ENCODE measurements at regions not wholly inside any gene's neighbourhood (a gene's known extent, or its start where the extent isn't known, plus 50 kb on each side); places are given as distances from the start of the nearest gene placed in this dataset.
"Not testable (repeated sequence)": the region's sequence is repeated elsewhere in the genome, so short reads cannot be mapped to it uniquely, and the experiment has no call there.

DNA sequence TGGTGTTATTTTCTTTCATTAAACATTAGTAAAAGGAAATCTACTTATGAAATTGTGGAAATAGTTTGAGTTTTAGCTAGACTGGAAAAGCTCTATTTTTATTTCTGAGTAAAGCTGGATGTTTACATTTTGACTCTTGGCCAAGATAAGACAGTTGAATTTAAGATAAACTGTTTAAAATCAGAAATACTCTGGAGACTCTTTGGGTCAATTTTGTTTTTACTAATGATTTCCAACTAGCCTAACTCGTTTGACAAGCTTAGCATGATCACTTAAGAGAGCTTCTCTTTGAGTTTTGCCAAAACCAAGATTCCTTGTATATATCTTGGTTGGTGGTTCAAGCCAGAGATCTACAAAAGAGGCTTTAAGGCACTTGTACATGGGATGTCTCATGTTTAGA, 724.8 kb upstream of the LUZP2 start:
- DNase-seq: no peak

DNA sequence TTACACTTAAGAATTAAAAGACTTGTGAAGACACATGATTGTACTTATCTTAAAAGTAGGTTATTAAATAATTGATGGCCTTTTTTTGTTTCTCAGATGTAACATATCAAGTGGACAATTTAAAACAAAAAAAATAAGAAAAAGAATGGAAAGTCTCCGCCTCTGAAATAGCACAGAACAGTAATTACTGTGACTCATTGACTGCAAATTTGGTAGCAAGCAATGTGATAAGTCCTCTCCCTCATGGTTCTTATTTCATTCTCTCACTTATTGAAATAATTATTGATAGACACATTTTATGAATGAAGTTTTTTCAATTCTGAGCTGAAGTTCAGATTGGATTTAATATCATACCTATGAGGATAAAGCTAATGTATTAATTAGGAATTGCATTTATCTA, 717.9 kb upstream of the LUZP2 start:
- DNase-seq: no peak

DNA sequence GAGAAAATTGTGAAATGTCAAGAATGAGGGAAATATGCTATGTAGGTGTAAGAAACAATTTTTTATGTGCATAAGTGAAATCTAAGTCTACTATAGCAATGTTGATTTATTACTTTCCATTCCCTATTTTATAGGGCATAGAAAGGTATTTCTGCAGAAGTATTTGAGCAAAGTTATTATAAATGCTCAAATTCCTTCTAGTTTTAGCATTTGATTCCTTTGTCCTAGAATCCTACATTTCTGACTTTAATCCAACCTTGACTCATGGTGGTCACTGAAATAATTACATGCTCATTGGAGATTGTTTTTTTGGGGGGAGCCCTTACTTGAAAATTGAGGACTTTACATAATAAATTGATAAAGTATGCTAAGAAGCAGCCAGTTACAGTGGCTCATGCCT, 716.6 kb upstream of the LUZP2 start:
- no peak for DNase-seq

DNA sequence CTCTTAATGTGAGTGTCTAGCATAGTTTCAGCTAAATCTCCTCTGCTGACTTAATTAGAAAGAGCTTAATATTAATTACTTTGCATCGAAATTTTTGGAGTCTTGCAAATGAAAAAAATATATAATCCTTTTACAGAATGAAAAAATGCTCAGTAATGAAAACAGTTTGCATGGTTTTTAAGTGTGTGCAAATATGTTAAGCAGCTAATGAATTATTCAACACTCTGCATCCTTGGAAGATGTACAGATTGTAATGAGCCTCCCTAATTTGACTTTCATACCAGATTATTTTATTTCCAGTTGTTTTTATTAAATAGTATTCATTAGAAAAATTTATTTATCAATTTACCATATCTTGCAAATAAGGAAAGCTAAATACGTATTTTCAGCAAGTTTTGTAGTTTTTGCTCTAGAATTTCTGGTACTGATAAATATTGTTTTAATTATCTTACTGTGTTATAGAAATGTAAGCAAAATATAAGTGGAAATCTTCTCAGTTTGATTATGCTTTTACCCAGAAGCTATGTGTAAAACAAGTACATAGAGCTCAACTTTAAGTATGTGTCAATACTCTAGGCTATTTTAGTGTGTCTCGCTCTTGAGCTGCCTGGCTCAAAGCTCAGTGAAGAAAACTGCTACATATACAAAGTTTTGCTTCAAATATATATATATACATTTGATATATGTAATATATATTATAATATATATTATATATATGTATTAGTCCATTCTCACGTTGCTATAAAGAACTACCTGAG, 714.9 kb upstream of the LUZP2 start:
- DNase-seq: no peak

DNA sequence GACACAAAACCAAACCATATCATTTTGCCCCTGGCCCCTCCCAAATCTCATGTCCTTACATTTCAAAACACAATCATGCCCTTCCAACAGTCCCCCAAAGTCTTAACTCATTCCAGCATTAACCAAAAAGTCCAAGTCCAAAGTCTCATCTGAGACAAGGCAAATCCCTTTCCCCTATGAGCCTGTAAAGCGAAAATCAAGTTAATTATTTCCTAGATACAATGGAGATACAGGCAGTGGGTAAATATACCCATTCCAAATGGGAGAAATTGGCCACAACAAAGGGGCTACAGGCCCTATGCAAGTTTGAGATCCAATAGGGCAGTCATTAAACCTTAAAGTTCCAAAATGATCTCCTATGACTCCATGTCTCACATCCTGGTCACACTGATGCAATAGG, 709.9 kb upstream of the LUZP2 start:
- not testable (repeated sequence) for DNase-seq

DNA sequence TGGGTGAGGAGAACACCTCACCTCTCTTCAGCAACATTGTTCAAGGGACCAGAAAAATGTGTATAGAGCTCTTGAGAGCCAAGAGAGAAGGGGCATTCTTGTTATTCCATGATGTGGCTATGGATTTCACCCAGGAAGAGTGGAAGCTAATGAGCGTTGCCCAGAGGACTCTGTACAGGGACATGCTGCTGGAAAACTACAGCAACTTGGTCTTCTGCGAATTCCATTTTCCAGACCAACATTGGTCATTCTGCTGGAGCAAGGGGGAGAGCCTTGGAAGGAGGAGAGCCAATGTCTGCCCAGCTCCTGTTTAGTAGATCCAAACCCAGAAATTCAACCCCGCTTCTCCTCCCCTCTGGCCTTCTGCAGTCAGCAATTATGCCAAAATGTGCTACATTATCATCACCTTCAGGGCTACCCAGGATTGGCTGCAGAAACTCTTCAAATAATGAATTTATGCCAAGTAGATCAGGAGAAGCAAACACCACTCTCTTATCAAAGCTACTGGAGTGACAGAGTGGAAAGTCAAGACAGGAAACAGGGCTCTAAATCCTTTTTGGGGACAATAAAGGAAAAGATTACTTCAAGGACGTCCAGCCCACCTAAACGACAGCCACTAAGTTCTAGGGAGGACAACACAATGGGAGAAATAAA, 707.5 kb upstream of the LUZP2 start:
- no peak for DNase-seq

DNA sequence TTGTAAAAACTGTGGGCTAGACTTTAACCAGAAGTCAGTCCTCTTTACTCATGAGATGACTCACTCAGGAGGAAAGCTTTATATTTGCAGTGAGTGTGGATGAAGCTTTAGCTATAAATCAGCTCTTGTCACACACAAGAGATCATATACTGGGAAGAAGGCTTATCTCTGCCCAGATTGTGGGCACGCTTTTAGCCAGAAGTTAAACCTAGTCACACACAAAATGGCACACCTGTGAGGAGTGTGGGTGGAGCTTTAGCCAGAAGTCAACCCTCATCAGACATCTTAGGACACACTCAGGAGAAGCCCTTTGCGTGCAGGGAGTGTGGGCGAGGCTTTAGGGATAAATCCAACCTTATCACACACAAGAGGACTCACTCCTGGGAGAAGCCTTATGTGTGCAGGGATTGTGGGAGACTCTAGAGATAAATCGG, 706.9 kb upstream of the LUZP2 start:
- DNase-seq: no peak

DNA sequence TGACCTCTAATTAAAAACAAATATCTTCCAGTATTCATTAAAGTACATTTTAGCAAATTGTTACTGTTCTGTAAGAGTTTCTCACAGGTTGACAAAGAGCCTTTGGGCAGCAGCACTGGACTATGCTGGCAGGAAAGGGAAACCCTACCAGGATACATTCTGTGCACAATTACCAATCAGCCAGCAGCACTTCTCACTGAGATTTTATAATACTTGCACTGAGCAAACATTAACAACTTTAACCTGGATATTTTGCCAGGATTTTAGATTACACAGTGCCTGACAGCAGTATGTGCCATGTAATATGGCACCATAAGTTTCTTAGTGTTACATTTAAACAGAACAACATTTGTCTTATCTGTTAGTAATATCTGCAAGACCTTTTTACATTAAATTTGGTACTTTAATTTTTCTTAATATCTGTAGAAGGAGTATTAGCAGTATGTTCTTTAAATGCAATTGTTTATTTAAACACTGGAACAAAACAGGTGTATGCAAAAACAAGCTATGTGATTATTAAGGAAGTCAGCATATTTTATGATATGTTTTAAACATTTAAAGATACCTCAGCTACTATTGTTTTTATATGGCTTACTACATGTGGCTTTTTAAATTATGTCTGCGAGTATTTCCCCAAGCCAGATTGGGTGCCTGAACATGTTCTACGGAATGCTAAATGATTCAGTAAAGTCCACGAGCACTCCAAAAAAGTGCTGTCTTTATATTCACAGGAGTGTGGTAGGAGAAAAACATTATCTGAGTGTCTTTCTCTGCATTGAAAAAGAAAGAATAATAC, 699.0 kb upstream of the LUZP2 start:
- DNase-seq: no peak

DNA sequence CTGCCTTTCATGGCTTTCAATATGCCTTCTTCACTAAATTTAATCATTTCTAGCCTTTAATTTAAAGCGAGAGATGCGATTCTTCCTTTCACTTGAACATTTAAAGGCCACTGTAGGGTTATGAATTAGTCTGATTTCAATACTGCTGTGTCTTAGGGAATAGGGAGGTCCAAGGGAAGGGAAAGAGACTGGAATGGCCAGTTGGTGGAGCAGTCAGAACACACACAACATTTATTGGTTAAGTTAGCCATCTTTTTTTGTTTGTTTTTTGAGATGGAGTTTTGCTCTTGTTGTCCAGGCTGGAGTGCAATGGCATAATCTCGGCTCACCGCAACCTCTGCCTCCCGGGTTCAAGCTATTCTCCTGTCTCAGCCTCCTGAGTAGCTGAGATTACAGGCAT, 662.5 kb upstream of the LUZP2 start:
- not testable (repeated sequence) for DNase-seq

DNA sequence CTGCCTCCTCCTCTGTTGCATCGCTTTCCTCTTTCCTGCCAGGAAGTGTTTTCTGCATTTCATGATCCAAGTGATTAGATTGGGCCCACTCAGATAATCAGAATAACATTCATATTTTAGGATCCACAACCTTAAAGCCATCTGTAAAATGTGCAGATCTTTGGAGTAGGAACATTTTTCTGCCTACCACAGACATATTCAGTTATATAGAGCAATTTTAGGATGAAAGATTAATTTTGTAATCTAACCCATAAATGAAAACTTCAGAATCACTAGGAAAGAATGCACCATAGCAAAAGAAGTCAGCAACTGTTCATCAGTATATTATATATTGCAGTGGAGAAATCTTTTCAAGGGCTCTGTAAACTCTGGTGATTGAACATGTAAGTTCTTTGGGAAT, 659.9 kb upstream of the LUZP2 start:
- no peak for DNase-seq

DNA sequence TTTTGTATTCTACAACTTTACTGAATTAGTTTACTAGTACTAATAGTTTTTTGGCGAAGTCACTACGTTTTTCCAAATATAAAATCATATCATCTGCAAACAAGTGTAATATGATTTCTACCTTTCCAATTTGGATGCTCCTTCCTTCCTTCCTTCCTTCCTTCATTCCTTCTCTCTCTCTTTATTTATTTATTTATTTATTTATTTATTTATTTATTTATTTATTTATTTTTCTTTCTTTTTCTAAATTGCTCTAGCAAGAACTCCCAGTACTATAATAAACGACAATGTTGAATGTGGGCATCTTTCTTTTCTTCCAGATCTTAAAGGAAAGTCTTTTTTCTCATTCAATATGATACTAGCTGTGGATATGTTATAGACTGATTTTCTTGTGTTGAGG, 656.0 kb upstream of the LUZP2 start:
- no peak for DNase-seq

DNA sequence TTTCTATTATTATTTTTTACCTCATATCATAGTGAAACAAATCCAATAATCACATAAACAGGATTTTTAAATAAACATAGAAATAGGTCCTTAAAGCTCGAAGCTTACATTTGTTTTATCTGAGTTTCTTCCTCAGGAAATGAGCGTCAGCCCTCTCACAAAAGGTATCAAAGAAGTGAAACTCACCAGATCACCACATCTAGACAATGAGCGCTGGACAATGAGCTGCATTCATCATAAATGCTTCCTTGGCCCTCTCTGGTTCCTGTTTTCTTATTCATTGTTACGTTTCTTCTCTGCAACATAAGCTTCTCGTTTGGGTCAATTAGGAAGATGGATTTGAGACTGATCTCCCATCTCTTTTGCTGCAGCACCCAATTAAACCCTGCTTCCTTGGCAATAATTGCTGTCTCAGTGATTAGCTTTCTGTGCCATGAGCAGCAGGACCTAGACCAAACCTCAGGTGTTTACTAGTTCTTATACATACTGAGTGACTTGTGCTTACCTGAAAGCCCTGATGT, 649.9 kb upstream of the LUZP2 start:
- no peak for DNase-seq

DNA sequence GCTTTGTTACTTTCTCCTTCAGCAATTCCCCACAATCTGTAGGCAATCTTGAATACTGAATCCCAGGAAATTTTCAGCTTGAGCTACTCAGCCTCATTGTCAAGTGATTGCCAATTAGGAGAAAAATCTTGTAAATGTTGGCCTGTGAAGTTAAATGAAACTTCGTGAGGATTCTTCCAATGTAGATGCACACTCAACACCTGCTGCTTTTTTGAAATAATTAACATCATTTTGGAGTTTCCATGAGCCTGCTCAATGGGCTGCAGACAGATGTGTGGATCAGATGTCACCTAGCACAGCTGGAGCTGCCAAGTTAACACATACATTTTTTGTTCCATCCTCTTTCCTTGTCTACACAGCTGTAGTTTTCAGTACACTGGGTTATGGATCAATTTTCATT, 645.6 kb upstream of the LUZP2 start:
- no peak for DNase-seq

DNA sequence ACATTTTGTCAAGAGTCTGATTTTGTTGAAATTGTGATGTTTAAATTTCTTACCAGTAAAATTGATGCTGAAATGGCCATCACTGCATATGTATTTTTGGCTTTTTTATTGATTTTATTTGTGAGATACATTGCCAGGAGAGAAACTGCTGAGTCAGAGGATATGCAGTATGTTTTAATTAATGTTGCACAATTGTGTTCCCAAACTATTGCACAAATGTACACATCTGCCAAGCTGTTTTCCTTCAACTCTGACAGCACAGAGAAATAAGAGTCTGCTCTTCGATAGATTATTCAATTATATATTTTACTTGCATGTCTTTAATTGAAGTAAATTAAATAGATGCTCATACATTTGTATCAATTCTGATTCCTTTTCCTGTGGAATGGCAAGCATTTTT, 640.2 kb upstream of the LUZP2 start:
- DNase-seq: no peak

DNA sequence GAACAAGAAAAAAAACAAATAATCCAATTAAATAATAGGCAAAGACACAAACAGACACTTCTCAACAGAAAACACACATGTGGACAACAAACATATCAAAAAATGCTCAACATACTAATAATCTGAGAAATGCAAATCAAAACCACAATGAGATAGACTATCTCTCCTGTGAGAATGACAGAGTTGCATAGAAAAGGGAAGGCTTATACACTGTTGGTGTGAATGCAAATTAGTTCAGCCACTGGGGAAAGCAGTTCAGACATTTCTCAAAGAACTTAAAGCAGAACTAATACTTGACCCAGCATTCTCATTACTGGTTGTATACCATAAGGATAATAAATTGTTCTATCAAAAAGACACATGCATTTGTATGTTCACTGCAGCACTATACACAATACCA, 637.8 kb upstream of the LUZP2 start:
- no peak for DNase-seq

DNA sequence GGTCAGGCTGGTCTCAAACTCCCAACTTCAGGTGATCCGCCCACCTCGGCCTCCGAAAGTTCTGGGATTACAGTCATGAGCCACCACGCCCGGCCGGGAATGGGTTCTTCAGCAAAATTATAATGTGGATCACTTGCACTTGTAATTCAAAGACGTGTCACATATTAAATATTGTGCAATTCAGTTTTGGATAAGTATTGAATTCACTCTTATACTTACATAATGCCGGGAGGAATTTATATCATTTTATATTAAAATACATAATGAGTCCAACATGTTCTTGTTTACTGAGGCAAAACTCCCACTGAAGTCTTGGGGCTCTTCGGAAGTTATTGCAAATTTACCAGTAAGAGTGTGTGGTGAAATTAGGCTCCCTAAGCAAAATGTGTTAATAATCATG, 635.2 kb upstream of the LUZP2 start:
- no peak for DNase-seq

DNA sequence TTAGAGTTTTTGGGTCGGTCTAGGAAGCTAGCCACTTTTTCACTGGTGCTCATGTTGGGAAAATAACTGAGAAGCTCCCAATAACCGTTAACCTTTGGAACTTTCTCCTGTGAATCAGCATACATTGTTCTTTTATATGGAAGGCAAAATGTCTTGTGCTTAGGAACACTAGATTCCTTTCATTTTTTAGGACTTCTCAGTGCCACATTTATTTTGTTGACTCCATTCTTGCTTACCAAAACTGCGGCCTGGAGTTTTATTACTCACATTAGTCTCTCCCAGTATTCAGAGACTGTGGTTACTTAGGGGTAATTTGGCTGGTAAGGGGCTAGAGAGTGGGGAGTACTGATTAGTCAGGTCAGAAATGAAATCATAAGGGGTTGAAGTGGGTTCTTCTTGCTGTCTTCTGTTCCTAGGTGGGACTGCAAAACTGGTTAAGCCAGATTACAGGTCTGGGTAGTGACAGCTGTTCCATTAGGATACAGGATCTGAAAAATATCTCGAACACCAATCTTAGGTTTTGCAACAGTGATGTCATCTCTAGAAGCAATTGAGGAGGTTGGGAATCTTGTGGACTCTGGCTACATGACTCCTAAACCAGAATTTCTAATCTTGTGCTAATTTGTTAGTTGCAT, 631.4 kb upstream of the LUZP2 start:
- no peak for DNase-seq

DNA sequence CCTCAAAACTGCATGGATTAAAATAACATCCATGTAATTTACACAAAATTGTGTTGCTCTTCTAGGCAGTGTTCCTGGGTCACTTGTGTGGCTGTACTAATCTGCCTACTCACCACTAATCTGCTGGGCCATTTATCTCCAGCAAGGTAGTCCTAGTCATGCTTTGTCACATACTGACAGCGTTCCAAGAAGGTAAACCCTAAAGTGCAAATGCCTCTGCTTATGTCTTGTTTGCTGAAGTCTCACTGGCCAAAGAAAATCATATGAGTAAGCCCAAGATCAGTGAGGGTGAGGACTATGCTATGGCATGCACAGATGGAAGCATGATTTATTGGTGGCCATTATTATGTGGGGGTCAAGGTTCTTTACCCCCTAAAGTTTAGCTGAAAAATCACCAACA, 630.2 kb upstream of the LUZP2 start:
- DNase-seq: no peak

DNA sequence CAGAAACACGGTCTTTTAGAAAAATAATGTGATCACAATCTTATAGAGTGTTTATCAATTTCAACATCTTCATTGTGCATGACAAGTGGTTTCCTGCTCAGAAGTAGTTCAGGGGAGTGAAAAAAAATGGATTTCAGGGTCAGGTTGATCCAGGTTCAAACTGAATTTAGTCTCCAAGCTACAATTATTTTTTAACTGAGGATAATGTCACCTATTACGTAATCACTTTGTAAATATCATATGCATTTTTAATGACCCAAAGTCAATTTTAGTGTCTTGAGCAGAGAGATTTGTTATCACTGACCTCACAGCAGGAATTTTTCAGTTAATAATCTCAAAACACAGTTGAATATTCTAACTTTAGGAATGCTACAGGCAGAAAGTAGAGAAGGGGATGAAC, 627.2 kb upstream of the LUZP2 start:
- DNase-seq: no peak

DNA sequence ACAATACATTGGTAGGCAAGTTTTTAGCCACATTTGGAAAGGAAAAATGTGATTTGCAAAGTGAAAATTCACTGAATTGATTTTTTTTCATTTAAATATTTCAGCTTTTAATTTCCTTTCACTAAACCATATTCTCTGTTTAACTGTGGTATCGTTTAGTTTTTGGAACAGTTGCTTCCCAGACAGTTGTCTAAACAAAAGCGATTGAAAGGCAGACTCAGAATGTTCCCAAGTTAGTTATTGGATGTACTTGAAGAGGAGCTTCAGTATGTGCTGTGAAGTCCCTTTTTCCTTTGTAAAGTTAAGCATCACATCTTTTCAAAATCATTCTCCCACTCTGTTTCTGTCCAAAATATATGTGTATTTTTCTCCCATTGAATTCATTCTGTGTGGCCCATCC, 623.4 kb upstream of the LUZP2 start:
- no peak for DNase-seq

DNA sequence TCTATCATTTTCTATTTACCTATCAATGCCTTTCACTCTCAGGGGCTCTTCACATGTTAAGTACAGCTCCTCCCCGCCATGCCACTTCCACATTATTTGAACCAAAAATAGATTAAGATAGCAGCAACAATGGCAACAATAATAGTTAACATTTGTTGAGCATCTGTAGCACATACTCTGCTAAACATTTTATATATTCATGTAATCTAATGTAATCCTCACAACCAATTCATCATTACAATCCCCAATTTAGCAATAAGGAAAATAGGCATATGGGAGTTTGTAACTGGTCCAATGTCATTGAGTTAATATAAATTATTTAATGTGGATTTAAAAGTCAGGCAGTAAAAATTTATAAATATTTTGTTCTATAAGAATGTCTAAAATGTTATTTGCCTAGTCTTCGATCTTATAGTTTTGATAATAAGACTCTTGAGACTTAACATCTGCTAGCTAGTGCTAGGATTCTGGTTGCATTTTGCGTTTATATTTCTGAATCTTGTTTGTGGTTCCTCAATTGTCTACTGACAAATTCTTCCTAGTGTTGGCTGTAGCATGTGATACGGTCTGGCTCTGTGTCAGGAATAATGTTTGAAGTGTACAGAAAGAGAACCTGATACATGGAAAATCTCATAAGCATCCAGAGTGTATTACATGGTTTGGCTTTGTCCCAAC, 621.5 kb upstream of the LUZP2 start:
- no peak for DNase-seq

DNA sequence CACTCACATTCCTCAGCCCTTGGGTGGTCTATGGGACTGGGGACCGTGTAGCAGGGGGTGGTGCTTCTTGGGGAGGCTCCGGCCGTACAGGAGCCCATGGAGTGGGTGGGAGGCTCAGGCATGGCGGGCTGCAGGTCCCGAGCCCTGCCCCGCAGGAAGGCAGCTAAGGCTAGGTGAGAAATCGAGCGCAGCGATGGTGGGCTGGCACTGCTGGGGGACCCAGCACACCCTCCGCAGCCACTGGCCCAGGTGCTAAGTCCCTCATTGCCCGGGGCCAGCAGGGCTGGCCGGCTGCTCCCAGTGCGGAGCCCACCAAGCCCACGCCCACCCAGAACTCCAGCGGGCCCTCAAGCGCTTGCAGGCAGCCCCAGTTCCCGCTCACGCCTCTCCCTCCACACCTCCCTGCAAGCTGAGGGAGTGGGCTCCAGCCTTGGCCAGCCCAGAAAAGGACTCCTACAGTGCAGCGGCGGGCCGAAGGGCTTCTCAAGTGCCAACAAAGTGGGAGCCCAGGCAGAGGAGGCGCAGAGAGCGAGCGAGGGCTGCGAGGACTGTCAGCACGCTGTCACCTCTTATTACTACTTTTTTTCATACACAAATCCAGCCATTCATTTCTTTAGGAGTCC, 613.3 kb upstream of the LUZP2 start:
- not testable (repeated sequence) for DNase-seq
